GM12892 (cell line): ENCODE measurements at regions not wholly inside any gene's neighbourhood (a gene's known extent, or its start where the extent isn't known, plus 50 kb on each side); places are given as distances from the start of the nearest gene placed in this dataset.
"Not testable (repeated sequence)": the region's sequence is repeated elsewhere in the genome, so short reads cannot be mapped to it uniquely, and the experiment has no call there.

Experiments used
- DNase-seq: peaks from one replicate; pipeline ENCODE4 v3.0.0; 2011; ENCODE audit not compliant: insufficient read length
- FAIRE-seq: peaks from 2 replicates; lab custom pipeline; 2011; peaks lifted over from hg19 to GRCh38; lab: Jason Lieb, UNC
- POLR2A ChIP-seq: IDR thresholded peaks from 2 replicates; pipeline ENCODE4 v1.6.1; 2011; ENCODE audit warnings: low read depth, low read length, control low read depth
- POLR2AphosphoS5 ChIP-seq: IDR thresholded peaks from 2 replicates; pipeline ENCODE4 v1.6.1; 2011; ENCODE audit warnings: low read depth, low read length, control low read depth
- TAF1 ChIP-seq: IDR thresholded peaks from 2 replicates; pipeline ENCODE4 v1.6.1; 2011; ENCODE audit warnings: low read depth, mild to moderate bottlenecking, control low read depth, low read length, borderline replicate concordance

GRCh38 chrX:9390693-9391368 is 74.0 kb upstream of the TBL1X start:
- FAIRE-seq (no peak), DNase-seq (no peak)
- TF ChIP-seq POLR2AphosphoS5 = no peak

- no peak for FAIRE-seq
- no peak for DNase-seq
- no peak for TF ChIP-seq POLR2A
Measured at GRCh38 chrX:9392445-9392844, 72.4 kb upstream of the TBL1X start.

GRCh38 chrX:9393571-9393970 is 71.3 kb upstream of the TBL1X start:
- DNase-seq (no peak), FAIRE-seq (no peak)
- no peak for TF ChIP-seq POLR2AphosphoS5
- TF ChIP-seq TAF1 = no peak
- TF ChIP-seq POLR2A = no peak

GRCh38 chrX:9394212-9394611 is 70.6 kb upstream of the TBL1X start:
- DNase-seq (no peak), FAIRE-seq (no peak)
- TF ChIP-seq POLR2A (no peak), POLR2AphosphoS5 (no peak)

GRCh38 chrX:9396930-9397329 is 67.9 kb upstream of the TBL1X start:
- TF ChIP-seq POLR2A = no peak
- no peak for TF ChIP-seq POLR2AphosphoS5
- no peak for TF ChIP-seq TAF1
- FAIRE-seq (no peak), DNase-seq (no peak)

- FAIRE-seq = no peak
- DNase-seq = no peak
- TF ChIP-seq TAF1 = no peak
- no peak for TF ChIP-seq POLR2AphosphoS5
- no peak for TF ChIP-seq POLR2A
Measured at GRCh38 chrX:9401051-9401450, 63.8 kb upstream of the TBL1X start.

- FAIRE-seq = no peak
- DNase-seq = no peak
- TF ChIP-seq POLR2A (no peak), POLR2AphosphoS5 (no peak), TAF1 (no peak)
Measured at GRCh38 chrX:9403374-9403773, 61.5 kb upstream of the TBL1X start.

- FAIRE-seq, DNase-seq: not testable (repeated sequence)
Measured at GRCh38 chrX:9405635-9406034, 59.2 kb upstream of the TBL1X start.

GRCh38 chrX:9410889-9411288 is 54.0 kb upstream of the TBL1X start:
- not testable (repeated sequence) for DNase-seq, FAIRE-seq

GRCh38 chrX:9411682-9412081 is 53.2 kb upstream of the TBL1X start:
- FAIRE-seq, DNase-seq: not testable (repeated sequence)

- no peak for TF ChIP-seq TAF1
- TF ChIP-seq POLR2A = no peak
- TF ChIP-seq POLR2AphosphoS5 = no peak
- FAIRE-seq (no peak), DNase-seq (no peak)
Measured at GRCh38 chrX:9414416-9414815, 50.4 kb upstream of the TBL1X start.
